ENCODE measurements at regions not wholly inside any gene's neighbourhood (a gene's known extent, or its start where the extent isn't known, plus 50 kb on each side); places are given as distances from the start of the nearest gene placed in this dataset.

- H3K4me3 Mint-ChIP-seq = no peak overlapping the region
- Histone ChIP-seq H3K27me3 (replicated peaks in 1 of 4; ENCODE audit: control extremely low read depth in 1 of 4, control insufficient read depth in 3 of 4, insufficient read depth in 4 of 4, low read length in 3 of 4) (no peaks in the 10 kb centered on the region), H2AFZ (ENCODE audit: insufficient read depth, low read depth, low read length, poor library complexity, severe bottlenecking) (no peak overlapping the region), H3K79me2 (ENCODE audit: control insufficient read depth, insufficient read depth, low read length) (no peaks in the 10 kb centered on the region), H3K4me2 (replicated peaks; ENCODE audit: low read depth, low read length, poor library complexity, severe bottlenecking) (no peak overlapping the region), H3K9me3 (ENCODE audit: control extremely low read depth in 1 of 3, control insufficient read depth in 2 of 3, insufficient read depth in 1 of 3, low read length in 2 of 3) (no peaks in the 10 kb centered on the region), H3K4me1 (ENCODE audit: control insufficient read depth in 2 of 2, insufficient read depth in 2 of 2, low read length in 2 of 2) (no peaks in the 10 kb centered on the region), H3K9ac (ENCODE audit: low read length) (no peak overlapping the region), H4K20me1 (ENCODE audit: control insufficient read depth, insufficient read depth, low read length, poor library complexity, severe bottlenecking) (no peaks in the 10 kb centered on the region), H3K27ac (ENCODE audit: low read length in 2 of 2) (no peak overlapping the region), H3K4me3 (ENCODE audit: control extremely low read depth in 1 of 5, extremely low read depth in 1 of 5, insufficient read depth in 1 of 5, low read depth in 2 of 5, low read length in 4 of 5) (no peak overlapping the region), H3K36me3 (replicated peaks in 1 of 2; ENCODE audit: control extremely low read depth in 1 of 2, control insufficient read depth in 1 of 2, extremely low read depth in 1 of 2, insufficient read depth in 2 of 2, low read length in 1 of 2) (no peaks in the 10 kb centered on the region)
- H3K9me3 Mint-ChIP-seq (ENCODE audit: insufficient read depth) = no peaks in the 10 kb centered on the region
- CTCF ChIA-PET = no interaction called here
- POLR2A ChIA-PET = no interaction called here
- H3K4me1 Mint-ChIP-seq = no peaks in the 10 kb centered on the region
- no peak for ATAC-seq (ENCODE audit: low read depth)
- no peak for DNase-seq
- H3K27me3 Mint-ChIP-seq = no peaks in the 10 kb centered on the region
- WGBS (ENCODE audit: insufficient coverage) = no CpG with 5 or more reads among the region's 1 CpG
- no peak overlapping the region for H3K27ac Mint-ChIP-seq
- TF ChIP-seq EZH2 (IDR thresholded peaks at IDR 0.05; ENCODE audit: borderline replicate concordance, insufficient read depth, low read depth, low read length, poor library complexity, severe bottlenecking) (no peak), CTCF (IDR thresholded peaks at IDR 0.05) (no peak)
- intact Hi-C loops (cut with micrococcal nuclease) = no loop called here
Measured at GRCh38 chrX:23201706-23202105, 132.9 kb upstream of the PTCHD1 start.

- H4K20me1 ChIP-seq (ENCODE audit: control insufficient read depth, insufficient read depth, low read length, poor library complexity, severe bottlenecking) = no peaks in the 10 kb centered on the region
- no peak overlapping the region for H3K4me3 ChIP-seq (ENCODE audit: control extremely low read depth in 1 of 5, extremely low read depth in 1 of 5, insufficient read depth in 1 of 5, low read depth in 2 of 5, low read length in 4 of 5)
- Mint-ChIP-seq H3K27me3 (no peaks in the 10 kb centered on the region), H3K9me3 (ENCODE audit: insufficient read depth) (no peaks in the 10 kb centered on the region), H3K27ac (no peak overlapping the region), H3K4me1 (no peaks in the 10 kb centered on the region), H3K4me3 (no peak overlapping the region)
- no peak overlapping the region for H2AFZ ChIP-seq (ENCODE audit: insufficient read depth, low read depth, low read length, poor library complexity, severe bottlenecking)
- WGBS (ENCODE audit: insufficient coverage) = 33% methylated on average over 1 of the region's 4 CpGs
- no peaks in the 10 kb centered on the region for H3K27me3 ChIP-seq (replicated peaks in 1 of 4; ENCODE audit: control extremely low read depth in 1 of 4, control insufficient read depth in 3 of 4, insufficient read depth in 4 of 4, low read length in 3 of 4)
- no peak overlapping the region for H3K9ac ChIP-seq (ENCODE audit: low read length)
- H3K9me3 ChIP-seq (ENCODE audit: control extremely low read depth in 1 of 3, control insufficient read depth in 2 of 3, insufficient read depth in 1 of 3, low read length in 2 of 3) = no peaks in the 10 kb centered on the region
- intact Hi-C loops (cut with micrococcal nuclease) = no loop called here
- DNase-seq (no peak), ATAC-seq (ENCODE audit: low read depth) (no peak)
- no peaks in the 10 kb centered on the region for H3K36me3 ChIP-seq (replicated peaks in 1 of 2; ENCODE audit: control extremely low read depth in 1 of 2, control insufficient read depth in 1 of 2, extremely low read depth in 1 of 2, insufficient read depth in 2 of 2, low read length in 1 of 2)
- TF ChIP-seq CTCF (IDR thresholded peaks at IDR 0.05) (no peak), EZH2 (IDR thresholded peaks at IDR 0.05; ENCODE audit: borderline replicate concordance, insufficient read depth, low read depth, low read length, poor library complexity, severe bottlenecking) (no peak)
- H3K27ac ChIP-seq (ENCODE audit: low read length in 2 of 2) = no peak overlapping the region
- no peaks in the 10 kb centered on the region for H3K79me2 ChIP-seq (ENCODE audit: control insufficient read depth, insufficient read depth, low read length)
- ChIA-PET POLR2A (no interaction called here), CTCF (no interaction called here)
- H3K4me2 ChIP-seq (replicated peaks; ENCODE audit: low read depth, low read length, poor library complexity, severe bottlenecking) = no peak overlapping the region
- H3K4me1 ChIP-seq (ENCODE audit: control insufficient read depth in 2 of 2, insufficient read depth in 2 of 2, low read length in 2 of 2) = no peaks in the 10 kb centered on the region
Measured at GRCh38 chrX:23202326-23202725, 132.3 kb upstream of the PTCHD1 start.

Data from B cell (primary cell).